Brain microvascular endothelial cell (primary cell): ENCODE measurements at regions not wholly inside any gene's neighbourhood (a gene's known extent, or its start where the extent isn't known, plus 50 kb on each side); places are given as distances from the start of the nearest gene placed in this dataset.
"Not testable (repeated sequence)": the region's sequence is repeated elsewhere in the genome, so short reads cannot be mapped to it uniquely, and the experiment has no call there.

Experiments
- DNase-seq: peaks from one replicate; pipeline ENCODE4 v3.0.0-alpha.2; 2020
- H3K27ac ChIP-seq: fragments of 250-450 bp; sonication (Bioruptor Pico); 2 replicates; pipeline ENCODE4 v1.5.1; 2020; ENCODE audit warnings: mild to moderate bottlenecking, moderate library complexity
- H3K27me3 ChIP-seq: fragments of 250-450 bp; sonication (Bioruptor Pico); replicated peaks from 2 replicates; pipeline ENCODE4 v1.5.1; 2020; ENCODE audit warnings: mild to moderate bottlenecking
- H3K36me3 ChIP-seq: fragments of 250-450 bp; sonication (Bioruptor Pico); replicated peaks from 2 replicates; pipeline ENCODE4 v1.5.1; 2020; ENCODE audit warnings: mild to moderate bottlenecking
- H3K4me3 ChIP-seq: 2 replicates; pipeline ENCODE4 v1.5.1; 2011; ENCODE audit warnings: low read depth, mild to moderate bottlenecking, control low read depth, low read length, moderate library complexity
- in situ Hi-C: cut with HindIII; loops from 2 replicates; pipeline ENCODE4 v1.10.0; 2017; ENCODE audit warnings: low sequenced_read_pairs, low pct_ligation_motif_present
- TF ChIP-seq, protein P1 (sequence below): IDR thresholded peaks from 2 replicates; pipeline ENCODE4 v1.5.1; 2011; ENCODE audit warnings: low read depth, mild to moderate bottlenecking, moderate library complexity, low read length, control low read depth, inconsistent platforms; ENCODE audit errors: missing control alignments

DNA sequence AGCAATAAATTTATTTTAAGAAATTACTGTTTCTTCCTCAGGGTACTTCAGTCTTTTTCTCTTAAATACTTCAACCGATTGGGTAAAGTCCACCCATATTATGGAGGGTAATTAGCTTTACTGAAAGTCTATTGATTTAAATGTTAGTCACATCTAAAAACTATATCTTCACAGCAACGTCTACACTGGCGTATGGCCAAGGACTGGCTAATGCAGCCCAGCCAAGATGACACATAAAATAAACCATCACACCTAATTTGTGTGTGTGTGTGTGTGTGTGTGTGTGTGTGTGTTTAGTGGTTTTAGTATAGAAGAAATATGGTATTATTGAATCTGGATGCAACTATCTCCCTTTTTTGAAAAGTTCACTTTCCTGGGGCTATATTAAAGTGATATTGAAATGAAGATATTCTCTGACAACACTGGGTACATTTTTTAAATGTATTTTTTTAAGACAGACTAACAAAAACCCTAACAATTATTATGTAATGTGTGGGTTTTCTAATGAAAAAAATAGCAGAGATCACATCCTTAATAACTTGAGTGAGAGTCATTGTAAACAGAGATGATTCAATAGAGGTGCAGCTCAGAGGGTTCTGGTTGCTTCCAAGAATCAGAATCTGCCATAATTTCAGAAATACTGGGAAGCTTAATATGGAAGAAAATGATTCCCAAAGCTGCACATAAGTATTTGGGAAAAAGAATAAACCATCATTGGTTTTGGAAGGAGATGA is 584.2 kb upstream of the MBL2 start:
- H3K27me3 ChIP-seq: no peaks in the 10 kb centered on the region
- in situ Hi-C loops: no loop called here
- no peaks in the 10 kb centered on the region for H3K36me3 ChIP-seq
- DNase-seq: peak; percentile 26
- H3K4me3 ChIP-seq: no peak overlapping the region
- TF ChIP-seq, protein P1, sequence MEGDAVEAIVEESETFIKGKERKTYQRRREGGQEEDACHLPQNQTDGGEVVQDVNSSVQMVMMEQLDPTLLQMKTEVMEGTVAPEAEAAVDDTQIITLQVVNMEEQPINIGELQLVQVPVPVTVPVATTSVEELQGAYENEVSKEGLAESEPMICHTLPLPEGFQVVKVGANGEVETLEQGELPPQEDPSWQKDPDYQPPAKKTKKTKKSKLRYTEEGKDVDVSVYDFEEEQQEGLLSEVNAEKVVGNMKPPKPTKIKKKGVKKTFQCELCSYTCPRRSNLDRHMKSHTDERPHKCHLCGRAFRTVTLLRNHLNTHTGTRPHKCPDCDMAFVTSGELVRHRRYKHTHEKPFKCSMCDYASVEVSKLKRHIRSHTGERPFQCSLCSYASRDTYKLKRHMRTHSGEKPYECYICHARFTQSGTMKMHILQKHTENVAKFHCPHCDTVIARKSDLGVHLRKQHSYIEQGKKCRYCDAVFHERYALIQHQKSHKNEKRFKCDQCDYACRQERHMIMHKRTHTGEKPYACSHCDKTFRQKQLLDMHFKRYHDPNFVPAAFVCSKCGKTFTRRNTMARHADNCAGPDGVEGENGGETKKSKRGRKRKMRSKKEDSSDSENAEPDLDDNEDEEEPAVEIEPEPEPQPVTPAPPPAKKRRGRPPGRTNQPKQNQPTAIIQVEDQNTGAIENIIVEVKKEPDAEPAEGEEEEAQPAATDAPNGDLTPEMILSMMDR: no peak
- H3K27ac ChIP-seq: no peak overlapping the region

GRCh38 chr10:53342531-53342930 is 569.9 kb upstream of the MBL2 start:
- DNase-seq, H3K27ac ChIP-seq, H3K4me3 ChIP-seq, H3K27me3 ChIP-seq, in situ Hi-C loops, H3K36me3 ChIP-seq: not testable (repeated sequence)

DNA sequence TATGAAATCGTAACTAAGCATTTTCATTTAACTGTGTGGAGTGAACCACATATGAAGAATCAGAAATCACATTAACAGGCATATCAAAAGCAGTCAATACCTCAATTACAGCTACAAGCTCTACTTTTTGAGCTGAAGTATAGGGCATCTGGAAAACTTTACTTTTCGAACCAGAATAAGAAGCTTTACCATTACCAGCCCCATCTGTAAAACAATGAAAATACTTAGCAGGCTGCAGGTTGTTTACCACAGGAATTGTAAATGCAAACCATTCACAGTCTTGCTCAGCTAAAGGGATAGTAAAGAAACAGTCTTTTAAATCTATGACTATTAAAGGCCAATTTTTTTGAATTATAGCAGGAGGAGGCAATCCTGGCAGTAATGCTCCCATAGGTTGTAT is 565.6 kb upstream of the MBL2 start:
- in situ Hi-C loops, DNase-seq, H3K36me3 ChIP-seq, H3K27ac ChIP-seq, H3K27me3 ChIP-seq, H3K4me3 ChIP-seq: not testable (repeated sequence)

DNA sequence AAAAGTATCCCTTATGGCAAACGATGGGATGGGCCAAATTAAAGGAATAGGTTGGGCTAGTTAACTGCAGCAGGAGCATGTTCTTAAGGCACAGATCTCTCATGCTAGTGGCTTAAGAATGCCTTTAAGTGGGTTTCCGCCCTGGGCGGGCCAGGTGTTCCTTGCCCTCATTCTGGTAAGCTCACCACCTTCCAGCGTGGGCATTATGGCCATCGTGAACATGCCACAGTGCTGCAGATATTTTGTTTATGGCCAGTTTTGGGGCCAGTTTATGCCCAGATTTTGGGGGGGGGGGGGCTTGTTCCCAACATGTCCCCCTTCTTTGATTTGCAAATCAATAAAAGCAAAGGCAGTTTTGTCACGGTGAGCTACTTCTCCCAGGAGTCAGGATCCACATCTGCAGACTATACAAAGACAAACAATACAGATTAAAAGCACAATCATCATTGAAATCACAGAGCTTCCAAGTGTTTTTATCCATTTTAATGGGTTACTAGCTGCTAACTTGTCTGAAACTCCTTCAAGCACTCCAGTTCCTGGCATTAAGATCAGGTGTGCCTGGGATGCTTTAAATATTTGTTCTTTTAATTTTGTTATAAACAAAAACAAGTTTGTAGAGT is 563.3 kb upstream of the MBL2 start:
- DNase-seq, H3K36me3 ChIP-seq, H3K4me3 ChIP-seq, in situ Hi-C loops, H3K27ac ChIP-seq, H3K27me3 ChIP-seq: not testable (repeated sequence)

GRCh38 chr10:53331460-53331859 is 558.9 kb upstream of the MBL2 start:
- Histone ChIP-seq H3K27ac (no peak overlapping the region), H3K36me3 (no peaks in the 10 kb centered on the region), H3K4me3 (no peak overlapping the region), H3K27me3 (no peaks in the 10 kb centered on the region)
- no peak for DNase-seq
- in situ Hi-C loops: no loop called here
- TF ChIP-seq, protein P1: no peak

DNA sequence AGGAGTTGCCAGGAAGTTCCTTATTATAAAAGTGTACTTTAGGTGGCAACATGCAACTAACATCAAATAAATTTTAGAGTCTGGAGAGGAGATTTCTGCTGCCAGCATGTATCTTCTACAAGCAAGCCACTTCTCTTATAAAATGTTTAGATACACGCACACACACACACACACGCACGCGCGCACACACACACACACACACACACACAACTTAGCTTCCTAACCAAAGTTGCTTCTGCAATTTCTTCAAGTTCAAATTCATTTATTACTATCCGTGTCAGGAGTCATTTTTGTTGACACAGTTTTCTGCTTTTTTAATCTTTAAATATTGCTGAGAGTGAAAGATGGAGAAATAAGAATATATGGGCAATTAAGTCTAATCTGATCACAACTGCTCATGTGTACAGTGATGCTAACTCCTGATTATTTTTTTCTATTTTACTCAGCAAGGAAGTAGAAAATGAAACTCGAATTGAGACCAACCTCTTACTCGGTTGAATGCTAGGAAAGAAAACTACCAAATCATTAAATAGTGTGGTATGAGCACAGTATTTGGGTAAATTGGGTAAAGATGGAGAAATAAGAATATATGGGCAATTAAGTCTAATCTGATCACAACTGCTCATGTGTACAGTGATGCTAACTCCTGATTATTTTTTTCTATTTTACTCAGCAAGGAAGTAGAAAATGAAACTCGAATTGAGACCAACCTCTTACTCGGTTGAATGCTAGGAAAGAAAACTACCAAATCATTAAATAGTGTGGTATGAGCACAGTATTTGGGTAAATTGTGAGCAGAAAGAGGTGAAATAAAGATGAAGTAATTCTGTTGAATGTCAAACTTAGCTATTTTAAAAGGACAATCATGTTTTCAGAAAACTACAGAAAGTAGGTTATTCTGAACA is 554.1 kb upstream of the MBL2 start:
- H3K27me3 ChIP-seq, DNase-seq, in situ Hi-C loops, H3K4me3 ChIP-seq, H3K27ac ChIP-seq, H3K36me3 ChIP-seq: not testable (repeated sequence)

GRCh38 chr10:53325066-53325465 is 552.5 kb upstream of the MBL2 start:
- peak; percentile 31 for DNase-seq
- no peak overlapping the region for H3K4me3 ChIP-seq
- TF ChIP-seq, protein P1: no peak
- no peaks in the 10 kb centered on the region for H3K27me3 ChIP-seq
- in situ Hi-C loops: no loop called here
- no peak overlapping the region for H3K27ac ChIP-seq
- no peaks in the 10 kb centered on the region for H3K36me3 ChIP-seq
